Neuronal stem cell (in vitro differentiated cells): ENCODE measurements at regions not wholly inside any gene's neighbourhood (a gene's known extent, or its start where the extent isn't known, plus 50 kb on each side); places are given as distances from the start of the nearest gene placed in this dataset.

Experiments
- DNase-seq: peaks from one replicate; pipeline ENCODE4 v3.0.0-alpha.2; 2013; ENCODE audit warnings: low spot score
- H2AFZ ChIP-seq: one replicate; pipeline ENCODE4 v1.6.1; 2013; ENCODE audit warnings: mild to moderate bottlenecking, low read length, inconsistent platforms
- H2AK5ac ChIP-seq: 2 replicates; pipeline ENCODE4 v1.6.1; 2013; ENCODE audit warnings: low read depth, mild to moderate bottlenecking, inconsistent platforms, low read length, moderate library complexity, mixed read lengths
- H2BK120ac ChIP-seq: 2 replicates; pipeline ENCODE4 v1.6.1; 2013; ENCODE audit warnings: low read depth, mild to moderate bottlenecking, inconsistent platforms, low read length, moderate library complexity, mixed read lengths
- H2BK12ac ChIP-seq: one replicate; pipeline ENCODE4 v1.6.1; 2013; ENCODE audit warnings: low read length, inconsistent platforms
- H2BK15ac ChIP-seq: 2 replicates; pipeline ENCODE4 v1.6.1; 2013; ENCODE audit warnings: mild to moderate bottlenecking, low read length, inconsistent platforms, mixed read lengths
- H2BK5ac ChIP-seq: one replicate; pipeline ENCODE4 v1.6.1; 2013; ENCODE audit warnings: inconsistent platforms, mild to moderate bottlenecking, low read length, moderate library complexity
- H3K14ac ChIP-seq: one replicate; pipeline ENCODE4 v1.6.1; 2013; ENCODE audit warnings: low read length, inconsistent platforms
- H3K18ac ChIP-seq: 2 replicates; pipeline ENCODE4 v1.6.1; 2013; ENCODE audit warnings: low read length, inconsistent platforms
- H3K23ac ChIP-seq: 2 replicates; pipeline ENCODE4 v1.6.1; 2013; ENCODE audit warnings: low read depth, mild to moderate bottlenecking, mixed read lengths, low read length, inconsistent platforms; ENCODE audit not compliant: poor library complexity
- H3K27ac ChIP-seq: replicated peaks from 3 replicates; pipeline ENCODE4 v1.5.1; 2013; ENCODE audit warnings: low read length, inconsistent platforms
- H3K27me3 ChIP-seq, 3 experiments: 2 replicates each; pipeline ENCODE4 v1.6.1; 2013; ENCODE audit warnings: low read length in 3 of 3, mild to moderate bottlenecking in 2 of 3, inconsistent platforms in 1 of 3, low read depth in 1 of 3, mixed read lengths in 1 of 3, moderate library complexity in 1 of 3; ENCODE audit not compliant: control insufficient read depth in 3 of 3, insufficient read depth in 3 of 3
- H3K36me3 ChIP-seq, 2 donors: replicated peaks in 1 of 2; 2 replicates each; pipeline ENCODE4 v1.6.1; 2013; ENCODE audit warnings: low read length in 2 of 2; ENCODE audit not compliant: control insufficient read depth in 2 of 2, insufficient read depth in 2 of 2
- H3K4ac ChIP-seq: 2 replicates; pipeline ENCODE4 v1.6.1; 2013; ENCODE audit warnings: inconsistent platforms, mild to moderate bottlenecking, low read length, moderate library complexity
- H3K4me1 ChIP-seq, 2 donors: 1 replicate in 1 of 2; 2 replicates in 1 of 2; pipeline ENCODE4 v1.6.1; 2013; ENCODE audit warnings: low read length in 2 of 2, low read depth in 1 of 2; ENCODE audit not compliant: control insufficient read depth in 2 of 2, insufficient read depth in 1 of 2
- H3K4me2 ChIP-seq: one replicate; pipeline ENCODE4 v1.6.1; 2013; ENCODE audit warnings: mild to moderate bottlenecking, low read length, inconsistent platforms; ENCODE audit not compliant: insufficient read depth, poor library complexity, severe bottlenecking
- H3K4me3 ChIP-seq, 2 donors: 2 replicates each; pipeline ENCODE4 v1.5.1; 2013; ENCODE audit warnings: low read length in 2 of 2, mild to moderate bottlenecking in 2 of 2, inconsistent platforms in 1 of 2, moderate library complexity in 1 of 2
- H3K79me1 ChIP-seq: one replicate; pipeline ENCODE4 v1.6.1; 2013; ENCODE audit warnings: low read depth, mild to moderate bottlenecking, inconsistent platforms, low read length, moderate library complexity
- H3K9ac ChIP-seq: one replicate; pipeline ENCODE4 v1.6.1; 2013; ENCODE audit warnings: mild to moderate bottlenecking, low read depth, low read length, inconsistent platforms; ENCODE audit not compliant: poor library complexity
- H3K9me3 ChIP-seq, 2 donors: replicated peaks in 1 of 2; 2 replicates each; pipeline versions ENCODE3 to v1.6.1; 2013; ENCODE audit warnings: low read length in 2 of 2, mild to moderate bottlenecking in 2 of 2, inconsistent platforms in 1 of 2, low read depth in 1 of 2, mixed read lengths in 1 of 2, moderate library complexity in 1 of 2; ENCODE audit not compliant: control insufficient read depth in 2 of 2, insufficient read depth in 1 of 2
- H4K8ac ChIP-seq: one replicate; pipeline ENCODE4 v1.6.1; 2013; ENCODE audit warnings: low read depth, mild to moderate bottlenecking, inconsistent platforms, low read length, moderate library complexity
- H4K91ac ChIP-seq: one replicate; pipeline ENCODE4 v1.6.1; 2013; ENCODE audit warnings: low read length, low read depth, mild to moderate bottlenecking, inconsistent platforms; ENCODE audit not compliant: poor library complexity
- WGBS, 2 donors: extraction: QIAGEN DNeasy Blood & Tissue Kit; methylation state at CpG; one replicate each; pipeline ENCODE4 v1.1.7; 2013; ENCODE audit warnings: missing lambda C conversion rate in 2 of 2, mixed read lengths in 1 of 2; ENCODE audit not compliant: insufficient read length in 2 of 2, insufficient replicate concordance in 1 of 2; ENCODE audit errors: extremely low coverage in 2 of 2; 5-methylcytosine and 5-hydroxymethylcytosine counted together

GRCh38 chr5:12772276-12772675 lies 868.0 kb upstream of the CTNND2 start:
- Histone ChIP-seq H3K23ac (no peak overlapping the region), H4K8ac (no peak overlapping the region), H3K27me3 (no peaks in the 10 kb centered on the region), H2BK5ac (no peak overlapping the region), H3K79me1 (no peaks in the 10 kb centered on the region), H2BK12ac (no peak overlapping the region), H3K4ac (no peak overlapping the region), H3K14ac (no peak overlapping the region), H3K18ac (no peak overlapping the region), H2AFZ (no peak overlapping the region), H2BK120ac (no peak overlapping the region), H4K91ac (no peak overlapping the region), H2BK15ac (no peak overlapping the region), H3K36me3 (no peaks in the 10 kb centered on the region), H3K4me3 (no peak overlapping the region), H2AK5ac (no peak overlapping the region), H3K4me2 (no peak overlapping the region), H3K4me1 (no peaks in the 10 kb centered on the region), H3K27ac (no peak overlapping the region), H3K9ac (no peak overlapping the region), H3K9me3 (no peaks in the 10 kb centered on the region)
- DNase-seq, result no peak
- no CpG with 5 or more reads among the region's 4 CpGs for whole genome bisulfite sequencing, 2 donors

GRCh38 chr5:12759377-12759776 lies 855.1 kb upstream of the CTNND2 start:
- no peaks in the 10 kb centered on the region for H3K4me1 ChIP-seq
- H2BK12ac ChIP-seq, result no peak overlapping the region
- no peak overlapping the region for H3K4ac ChIP-seq
- no peak overlapping the region for H3K14ac ChIP-seq
- no peak overlapping the region for H3K9ac ChIP-seq
- no peak overlapping the region for H3K18ac ChIP-seq
- H3K36me3 ChIP-seq, result no peaks in the 10 kb centered on the region
- H3K9me3 ChIP-seq, result no peaks in the 10 kb centered on the region
- H3K27ac ChIP-seq, result no peak overlapping the region
- no peak overlapping the region for H2AK5ac ChIP-seq
- H2AFZ ChIP-seq, result no peak overlapping the region
- no peaks in the 10 kb centered on the region for H3K79me1 ChIP-seq
- no peak overlapping the region for H3K23ac ChIP-seq
- no peak overlapping the region for H2BK120ac ChIP-seq
- H3K4me3 ChIP-seq, result no peak overlapping the region
- no peak overlapping the region for H4K91ac ChIP-seq
- no peak overlapping the region for H2BK5ac ChIP-seq
- DNase-seq, result no peak
- H3K27me3 ChIP-seq, result no peaks in the 10 kb centered on the region
- H3K4me2 ChIP-seq, result no peak overlapping the region
- WGBS, 2 donors, result no CpG with 5 or more reads among the region's 2 CpGs
- no peak overlapping the region for H2BK15ac ChIP-seq
- H4K8ac ChIP-seq, result no peak overlapping the region

GRCh38 chr5:12757035-12757434 lies 852.8 kb upstream of the CTNND2 start:
- Histone ChIP-seq H3K14ac (no peak overlapping the region), H2BK12ac (no peak overlapping the region), H3K4me2 (no peak overlapping the region), H3K27ac (no peak overlapping the region), H4K8ac (no peak overlapping the region), H3K18ac (no peak overlapping the region), H3K4me3 (no peak overlapping the region), H3K4me1 (no peaks in the 10 kb centered on the region), H2BK120ac (no peak overlapping the region), H2BK5ac (no peak overlapping the region), H3K9me3 (no peaks in the 10 kb centered on the region), H3K9ac (no peak overlapping the region), H3K4ac (no peak overlapping the region), H3K79me1 (no peaks in the 10 kb centered on the region), H3K27me3 (no peaks in the 10 kb centered on the region), H2AK5ac (no peak overlapping the region), H3K36me3 (no peaks in the 10 kb centered on the region), H2AFZ (no peak overlapping the region), H3K23ac (no peak overlapping the region), H2BK15ac (no peak overlapping the region), H4K91ac (no peak overlapping the region)
- no peak for DNase-seq

GRCh38 chr5:12745537-12745936 lies 841.3 kb upstream of the CTNND2 start:
- Histone ChIP-seq H2BK15ac (no peak overlapping the region), H3K27ac (no peak overlapping the region), H2BK120ac (no peak overlapping the region), H3K4me1 (no peaks in the 10 kb centered on the region), H3K9me3 (no peaks in the 10 kb centered on the region), H3K36me3 (no peaks in the 10 kb centered on the region), H2AK5ac (no peak overlapping the region), H4K91ac (no peak overlapping the region), H3K79me1 (no peaks in the 10 kb centered on the region), H2AFZ (no peak overlapping the region), H2BK5ac (no peak overlapping the region), H3K4me2 (no peak overlapping the region), H3K27me3 (no peaks in the 10 kb centered on the region), H3K4ac (no peak overlapping the region), H2BK12ac (no peak overlapping the region), H3K14ac (no peak overlapping the region), H3K23ac (no peak overlapping the region), H3K9ac (no peak overlapping the region), H3K18ac (no peak overlapping the region), H4K8ac (no peak overlapping the region), H3K4me3 (no peak overlapping the region)
- no CpG with 5 or more reads among the region's 1 CpG for WGBS, 2 donors
- DNase-seq, result no peak
